ENCODE measurements at regions not wholly inside any gene's neighbourhood (a gene's known extent, or its start where the extent isn't known, plus 50 kb on each side); places are given as distances from the start of the nearest gene placed in this dataset.

DNA sequence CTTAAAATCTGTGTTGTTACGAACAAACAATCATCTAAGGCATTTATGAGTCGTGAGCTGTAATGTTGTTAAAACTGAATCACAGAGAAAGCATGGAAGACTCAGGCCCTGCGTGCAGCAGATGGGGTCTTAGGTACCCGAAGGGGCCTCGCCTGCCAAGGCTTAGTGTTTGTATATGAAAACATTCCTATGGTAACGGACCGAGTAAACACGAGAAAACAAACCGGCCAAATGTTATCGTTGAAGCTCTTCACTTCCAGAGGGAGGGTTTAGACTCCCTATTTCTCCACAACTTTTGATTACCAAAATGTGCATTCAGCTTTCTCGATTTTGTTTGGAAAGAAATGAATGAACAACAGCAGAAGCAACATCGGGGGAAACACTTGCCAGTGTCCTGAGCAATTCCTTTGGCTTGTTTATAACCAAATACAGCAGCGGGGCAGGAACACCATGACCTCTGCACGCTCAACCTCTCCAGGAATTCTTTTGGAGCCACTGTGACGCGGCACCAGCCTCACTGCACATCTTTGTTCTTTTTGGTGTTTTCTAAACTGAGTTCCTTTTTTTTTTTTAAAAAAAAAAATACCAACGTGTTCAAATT, 121.6 kb upstream of the KLF6 start:
- no peak for DNase-seq

DNA sequence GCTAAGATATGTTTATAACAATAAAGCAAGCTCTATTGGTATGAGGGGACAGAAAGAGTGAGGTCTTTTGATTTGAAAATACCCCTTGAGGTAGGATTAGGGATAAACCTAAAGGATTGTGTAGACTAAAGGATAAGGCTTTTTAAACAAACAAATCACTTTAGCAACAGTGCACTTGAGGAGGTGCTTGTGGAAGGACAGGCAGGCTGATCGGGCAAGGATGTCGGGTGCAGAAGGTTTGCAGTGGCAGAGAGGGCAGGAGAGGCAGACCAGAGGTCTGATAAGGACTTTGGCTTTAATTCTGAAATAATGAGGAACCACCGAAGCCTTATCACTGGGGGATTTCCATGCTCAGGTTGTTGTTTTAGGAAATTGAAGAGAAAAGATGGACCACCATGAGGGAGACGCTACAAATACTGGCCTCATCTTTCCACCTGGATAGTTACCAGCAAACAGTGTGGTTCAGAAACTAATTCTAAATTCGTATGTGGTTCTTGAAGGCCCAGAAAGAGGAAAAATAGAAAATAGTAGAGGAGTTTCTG, 119.5 kb upstream of the KLF6 start:
- DNase-seq, result no peak

DNA sequence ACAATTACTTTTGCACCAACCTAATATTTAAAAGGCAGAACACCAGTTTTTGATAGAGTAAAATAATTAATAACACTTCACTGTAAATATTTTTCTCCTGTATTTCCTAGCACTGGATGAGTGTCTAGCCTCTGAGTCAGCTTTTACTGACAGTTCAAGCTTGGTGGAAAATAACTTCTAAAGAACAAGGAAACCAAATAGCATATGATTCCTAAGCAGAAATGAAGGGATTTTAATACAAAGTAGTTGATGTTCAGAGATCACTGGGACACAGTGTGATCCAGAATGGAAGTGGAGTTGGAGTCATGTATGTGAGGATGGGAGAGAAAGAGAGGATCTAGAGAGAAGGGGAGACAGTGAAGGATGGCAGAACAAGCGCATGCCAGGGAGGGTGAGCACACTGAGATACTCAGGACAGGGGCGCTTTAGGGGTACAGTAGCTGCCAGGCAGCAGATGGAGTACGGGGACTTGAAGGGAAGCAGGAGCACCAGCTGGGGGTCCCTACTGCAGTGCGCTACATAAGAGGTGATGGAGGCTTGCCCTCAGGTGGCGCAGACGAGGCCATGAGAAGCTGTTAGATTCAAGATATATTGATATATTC, 117.9 kb upstream of the KLF6 start:
- DNase-seq, result no peak

DNA sequence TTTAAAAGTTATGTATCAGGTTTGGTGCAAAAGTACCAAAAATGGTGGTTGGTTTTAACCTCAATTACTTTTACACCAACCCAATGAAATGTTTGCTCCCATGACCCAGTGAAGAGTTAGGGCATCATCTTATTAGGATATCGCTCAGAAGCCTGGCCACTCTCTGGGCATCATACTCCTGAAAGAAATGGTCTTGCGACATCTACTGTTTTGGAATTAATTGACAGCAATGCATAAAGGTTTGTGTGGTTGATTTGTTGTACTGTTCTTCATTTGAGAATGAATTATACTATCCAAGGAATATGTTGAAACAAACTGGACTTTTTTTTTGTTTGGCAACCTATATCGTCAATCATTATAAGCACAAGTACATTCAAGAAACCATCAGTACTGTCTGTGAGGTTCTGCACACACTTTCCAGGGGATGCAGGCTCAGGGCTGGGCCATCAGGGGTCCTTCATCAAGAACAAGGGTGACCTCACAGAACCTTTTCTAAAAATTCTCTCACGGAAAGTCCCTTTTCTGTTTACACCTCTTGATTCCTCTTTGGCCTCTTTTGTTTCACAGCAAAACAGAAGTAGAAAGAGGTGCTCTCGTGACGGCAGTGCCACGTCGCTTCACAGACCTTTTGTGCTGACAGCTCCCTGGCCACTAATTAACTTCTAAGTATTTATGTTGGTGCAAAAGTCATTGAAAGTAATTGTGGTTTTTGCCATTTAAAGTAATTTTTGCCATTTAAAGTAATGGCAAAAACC, 117.2 kb upstream of the KLF6 start:
- no peak for DNase-seq

DNA sequence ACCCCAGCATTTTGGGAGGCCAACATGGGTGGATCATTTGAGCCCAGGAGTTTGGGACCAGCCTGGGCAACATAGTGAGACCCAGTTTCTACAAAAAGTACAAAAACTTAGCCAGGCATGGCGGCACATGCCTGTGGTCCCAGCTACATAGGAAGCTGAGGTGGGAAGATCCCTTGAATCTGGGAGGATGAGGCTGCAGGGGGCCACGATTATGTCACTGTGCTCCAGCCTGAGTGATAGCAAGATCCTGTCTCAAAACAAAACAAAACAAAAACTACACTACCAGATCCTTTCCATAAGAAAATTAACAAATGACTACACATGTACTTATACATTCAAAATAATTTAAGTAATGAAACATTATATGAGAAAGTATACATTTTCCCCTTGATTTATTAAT, 116.4 kb upstream of the KLF6 start:
- DNase-seq, result no peak

DNA sequence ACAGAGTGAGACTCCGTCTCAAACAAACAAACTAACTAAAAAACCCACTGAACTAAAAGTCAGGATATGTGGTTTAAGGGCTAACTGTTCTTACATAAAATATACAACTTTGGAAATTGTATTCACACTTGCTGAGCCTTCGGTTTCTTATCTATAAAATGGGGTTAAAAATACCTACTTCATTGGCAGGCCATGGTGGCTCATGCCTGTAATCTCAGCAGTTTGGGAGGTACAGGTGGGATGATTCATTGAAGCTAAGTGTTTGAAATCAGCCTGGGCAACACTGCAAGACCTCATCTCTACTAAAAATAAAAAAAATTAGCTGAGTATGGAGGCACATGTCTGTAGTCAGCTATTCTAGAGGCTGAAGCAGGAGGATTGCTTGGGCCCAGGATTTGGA, 115.4 kb upstream of the KLF6 start:
- DNase-seq, result no peak

DNA sequence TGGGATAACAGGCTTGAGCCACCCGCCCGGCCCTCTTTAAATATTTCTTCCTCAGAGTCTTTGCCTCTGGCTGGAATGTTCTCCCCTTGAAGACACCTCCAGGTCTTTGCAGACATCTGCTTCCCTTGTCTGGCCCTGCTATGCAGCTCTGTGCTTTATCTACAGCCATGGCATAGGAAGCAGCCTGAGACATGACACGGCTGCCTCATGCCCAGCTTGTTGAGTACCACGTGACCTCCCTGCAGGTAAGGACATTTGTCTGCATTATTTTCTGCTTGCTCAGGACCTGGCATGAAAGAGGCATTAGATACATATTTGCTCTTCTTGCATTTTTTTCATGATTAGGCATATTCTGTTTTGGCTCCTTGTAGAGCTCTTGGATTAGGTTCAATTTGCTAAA, 113.8 kb upstream of the KLF6 start:
- DNase-seq, result peak; percentile 42

DNA sequence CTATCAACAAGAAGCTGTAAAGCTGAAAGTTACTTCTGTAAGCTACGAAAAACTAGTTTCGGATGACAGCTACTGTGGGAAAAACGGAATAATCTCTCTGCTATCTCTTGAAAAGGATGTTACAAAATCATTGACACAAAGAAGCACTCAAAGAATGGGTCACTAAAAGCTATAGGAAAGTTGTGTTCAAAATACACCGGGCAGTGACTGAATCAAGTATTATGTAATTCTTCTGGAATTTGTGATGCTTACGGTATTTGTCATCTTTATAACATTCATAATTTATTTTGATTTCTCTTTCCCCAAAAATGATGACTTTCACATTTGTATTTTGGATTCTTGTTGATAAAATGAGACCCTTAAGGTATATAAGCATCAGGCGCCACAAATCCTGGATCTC, 112.1 kb upstream of the KLF6 start:
- no peak for DNase-seq

DNA sequence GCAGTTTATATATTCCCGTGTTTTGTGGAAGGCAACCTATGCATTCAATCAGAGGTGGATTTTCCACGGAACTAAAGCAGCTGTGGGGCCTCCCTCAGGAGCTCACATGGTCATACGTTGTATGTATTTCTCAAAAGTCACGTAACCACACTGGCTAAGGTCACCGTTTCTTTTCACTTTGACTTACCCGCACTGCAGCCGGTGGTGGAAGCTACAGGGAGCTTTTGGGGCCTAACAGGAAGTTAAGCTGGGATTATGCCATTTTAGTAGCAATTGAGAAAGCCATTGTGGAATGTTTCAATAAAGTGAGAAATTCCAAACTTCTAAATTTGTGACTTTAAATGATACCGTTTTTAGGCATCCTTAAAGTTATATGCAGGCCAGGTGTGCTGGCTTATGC, 111.2 kb upstream of the KLF6 start:
- DNase-seq, result no peak

DNA sequence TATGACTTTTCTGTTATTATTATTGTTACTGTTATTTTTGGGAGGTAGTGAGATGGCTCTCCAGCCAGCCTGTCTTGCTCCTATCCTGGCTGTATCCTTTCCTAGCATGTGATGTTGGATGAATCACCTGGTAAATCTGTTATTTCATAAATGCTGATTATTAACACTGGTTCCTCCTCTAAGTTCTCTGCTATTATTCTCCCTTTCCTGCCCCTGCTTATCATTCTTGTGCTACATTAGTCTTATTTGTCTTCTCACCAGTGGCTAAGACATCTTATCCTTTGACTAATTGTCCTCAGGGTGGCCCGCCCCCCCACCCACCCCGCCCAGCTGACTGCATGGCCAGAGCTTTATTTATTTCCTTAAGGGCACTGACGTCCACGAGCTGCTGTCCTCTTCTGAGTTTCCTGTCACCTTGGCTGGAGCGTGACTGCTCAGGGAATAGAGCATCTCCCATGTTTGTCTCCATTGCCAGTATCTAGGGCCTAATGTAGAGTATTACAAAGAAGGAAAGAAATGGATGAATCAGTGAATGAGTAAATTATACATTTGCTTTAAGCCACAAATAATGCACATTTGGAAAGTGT, 110.1 kb upstream of the KLF6 start:
- no peak for DNase-seq

DNA sequence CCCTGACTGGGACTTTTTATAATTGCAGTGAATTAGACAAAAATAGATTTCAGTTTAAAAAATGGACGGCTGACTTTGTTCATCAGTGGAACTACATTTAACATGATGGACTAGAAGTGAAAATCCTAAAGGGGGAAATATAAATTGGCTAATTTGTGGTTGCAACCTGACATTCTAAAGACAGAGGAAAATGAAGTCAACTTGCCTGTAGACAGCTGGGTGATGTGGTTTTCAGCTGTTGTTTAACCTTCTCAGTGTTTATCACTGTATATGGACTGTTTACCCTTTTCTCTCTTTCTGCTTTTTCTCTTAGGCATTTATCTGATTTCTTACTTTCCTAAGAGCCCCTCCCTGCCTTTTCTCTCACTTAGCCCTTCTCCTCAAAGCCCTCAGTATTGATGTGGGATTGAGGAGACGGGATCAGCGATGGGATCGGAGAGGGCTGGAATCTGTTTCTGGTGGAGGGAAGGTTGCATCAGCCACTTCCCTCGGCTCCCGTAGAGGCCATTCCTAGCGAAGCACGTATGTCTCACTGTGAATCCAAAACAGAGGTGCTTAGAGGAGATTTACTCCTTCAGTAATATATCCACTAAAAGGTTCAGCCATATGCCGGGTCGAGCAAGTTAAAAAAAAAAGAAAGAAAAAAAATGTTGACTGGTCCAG, 109.0 kb upstream of the KLF6 start:
- DNase-seq, result no peak

DNA sequence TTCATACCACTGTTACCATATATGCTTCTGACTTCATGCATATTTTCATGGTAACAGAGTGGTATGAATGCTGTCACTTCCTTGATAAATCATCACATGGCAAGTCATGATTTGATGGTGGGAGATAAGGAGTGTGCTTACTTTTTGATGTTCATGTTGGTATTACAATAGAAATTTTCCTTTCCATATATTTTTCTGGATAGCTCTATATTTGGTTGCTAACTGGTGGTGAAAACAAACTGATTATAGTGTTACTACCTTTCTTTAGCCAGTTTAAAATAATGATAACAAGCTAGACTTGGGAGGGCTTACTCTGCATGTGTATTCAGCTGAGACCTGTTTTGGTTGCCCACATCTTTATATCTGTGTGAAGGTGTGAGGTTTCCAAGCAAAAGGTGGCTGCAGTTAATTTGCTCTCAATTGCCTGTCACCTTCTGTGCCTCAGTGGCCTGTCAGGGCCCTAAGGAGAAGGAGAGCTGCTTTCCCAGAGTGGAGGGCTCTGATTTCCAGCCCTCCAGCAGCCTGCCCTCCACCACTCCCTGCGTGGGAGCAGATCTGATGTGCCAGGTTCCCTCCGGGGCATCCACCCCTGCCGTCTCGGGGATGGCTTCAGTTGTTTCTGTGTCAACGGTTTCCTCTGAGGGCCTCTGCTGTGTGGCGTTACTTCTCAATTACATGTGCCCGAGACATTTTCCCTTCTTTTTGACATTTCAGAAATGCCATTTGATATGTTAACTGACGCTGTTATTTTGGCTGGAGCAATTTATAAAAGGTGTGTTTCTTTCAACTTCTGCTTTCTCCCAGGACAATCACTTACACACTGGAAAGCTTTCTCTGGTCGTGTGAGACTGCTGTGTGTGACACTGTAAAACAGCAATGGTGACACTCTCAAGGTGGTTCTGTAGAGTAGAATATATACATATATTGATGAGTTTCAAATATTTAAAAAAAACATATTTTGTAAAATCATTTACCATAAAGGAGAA, 107.7 kb upstream of the KLF6 start:
- DNase-seq, result no peak

DNA sequence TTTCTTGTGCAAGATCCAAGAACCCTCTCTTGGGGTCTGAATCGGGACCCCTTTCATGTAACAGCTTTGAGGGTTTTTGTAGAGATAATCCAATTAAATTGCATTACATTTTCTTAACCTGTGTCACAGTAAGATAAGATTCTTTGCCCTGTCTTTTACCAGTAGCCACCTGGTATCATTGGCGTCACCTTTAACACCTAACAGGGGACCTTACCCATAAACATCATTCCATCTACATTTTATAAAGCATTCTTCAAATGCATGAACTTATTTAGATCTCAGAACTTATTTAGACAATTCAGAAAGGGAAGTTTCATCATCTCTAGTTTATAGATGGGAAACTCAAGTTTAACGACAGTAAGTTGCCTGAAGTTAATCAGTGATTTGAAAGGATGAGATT, 106.4 kb upstream of the KLF6 start:
- no peak for DNase-seq

DNA sequence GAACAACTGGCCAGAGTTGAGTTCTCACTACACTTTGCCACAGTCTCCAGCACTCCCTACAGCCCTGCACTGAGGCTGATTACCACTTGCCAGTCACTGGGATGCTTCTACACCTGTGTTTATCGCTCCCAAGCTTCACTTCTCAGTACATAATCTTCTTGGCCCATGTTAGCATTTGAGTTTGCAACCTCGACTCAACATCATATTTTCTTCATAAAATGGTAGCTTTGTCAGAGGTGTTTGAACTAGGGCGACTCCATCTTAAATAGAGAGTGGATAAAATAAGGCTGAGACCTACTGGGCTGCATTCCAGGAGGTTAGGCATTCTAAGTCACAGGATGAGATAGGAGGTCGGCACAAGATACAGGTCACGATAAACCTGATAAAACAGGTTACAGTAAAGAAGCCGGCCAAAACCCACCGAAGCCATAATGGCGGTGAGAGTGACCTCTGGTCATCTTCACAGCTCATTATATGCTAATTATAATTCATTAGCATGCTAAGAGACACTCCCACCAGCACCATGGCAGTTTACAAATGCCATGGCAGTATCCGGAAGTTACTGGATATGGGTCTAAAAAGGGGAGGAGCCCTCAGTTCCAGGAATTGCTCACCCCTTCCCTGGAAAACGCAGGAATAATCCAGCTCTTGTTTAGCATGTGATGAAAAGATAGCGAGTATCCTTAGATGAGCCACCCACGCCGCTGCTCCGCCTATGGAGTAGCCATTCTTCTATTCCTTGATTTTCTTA, 105.8 kb upstream of the KLF6 start:
- DNase-seq, result no peak

DNA sequence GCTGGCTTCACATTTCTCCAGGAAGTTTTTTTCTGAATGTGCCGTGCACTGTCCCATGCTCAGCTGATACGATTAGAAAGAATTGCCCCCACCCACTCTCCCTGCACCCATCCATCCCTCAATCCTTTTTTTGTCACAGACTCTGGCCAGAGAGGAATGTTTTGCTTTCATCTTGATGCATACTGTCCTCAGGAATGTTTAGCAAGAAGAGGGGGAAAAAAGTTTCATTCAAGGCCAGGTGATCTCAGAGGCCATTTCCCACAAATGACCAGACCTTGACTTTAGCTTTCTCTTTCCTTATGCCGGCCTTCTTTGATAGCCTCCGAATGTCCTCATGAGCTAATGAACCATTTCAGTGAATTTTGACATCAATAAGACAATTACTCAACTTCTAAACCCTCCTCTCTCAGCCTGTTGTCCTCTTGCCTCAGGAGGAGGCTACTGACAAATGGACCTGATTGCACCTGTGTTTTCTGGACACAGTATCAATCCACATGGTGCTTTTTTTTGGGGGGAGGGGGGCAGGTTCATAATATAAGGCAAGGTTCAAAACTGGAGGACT, 105.0 kb upstream of the KLF6 start:
- no peak for DNase-seq

DNA sequence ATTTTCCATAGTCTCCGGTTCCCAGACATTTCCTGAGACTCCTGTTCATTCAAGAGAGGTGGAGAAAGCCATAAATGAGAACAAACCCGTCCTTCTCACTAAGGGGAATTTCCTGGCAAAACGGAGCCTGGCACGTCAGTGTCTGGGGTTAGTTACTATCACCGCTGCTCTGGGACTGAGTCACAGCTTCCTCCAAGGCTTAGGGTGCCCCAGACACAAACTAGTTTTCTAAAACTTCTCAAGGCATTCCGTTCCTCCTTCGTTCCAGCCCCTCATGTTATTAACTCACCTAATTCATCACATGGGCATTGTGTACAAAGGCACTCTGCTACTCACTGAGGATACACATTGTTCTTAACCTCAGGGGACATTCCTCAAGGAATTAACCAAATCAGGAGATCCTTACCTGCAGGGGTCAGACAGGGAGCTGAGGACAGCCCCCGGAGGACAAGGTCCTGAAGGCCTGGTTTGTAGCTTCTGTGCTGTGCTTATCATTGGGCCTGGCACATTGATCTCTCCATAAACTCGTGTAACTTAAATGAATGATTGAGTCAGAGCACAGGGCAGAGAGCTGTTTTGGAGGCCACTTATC, 103.0 kb upstream of the KLF6 start:
- DNase-seq, result no peak

DNA sequence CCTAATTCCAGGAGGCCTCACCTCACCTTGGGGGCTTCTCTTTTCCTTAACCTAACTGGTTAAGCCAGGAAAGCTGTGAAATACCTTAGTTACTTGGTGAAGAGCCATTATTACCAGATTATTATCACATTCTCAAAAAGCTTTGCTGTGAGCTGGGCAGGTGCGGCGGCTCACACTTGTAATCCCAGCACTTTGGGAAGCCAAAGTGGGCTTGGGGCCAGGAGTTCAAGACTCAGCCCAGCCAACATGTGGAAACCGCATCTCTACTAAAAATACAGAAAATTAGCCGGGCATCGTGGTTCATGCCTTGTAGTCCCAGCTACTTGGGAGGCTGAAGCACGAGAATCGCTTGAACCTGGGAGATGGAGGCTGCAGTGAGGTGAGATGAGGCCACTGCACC, 102.4 kb upstream of the KLF6 start:
- DNase-seq, result no peak

DNA sequence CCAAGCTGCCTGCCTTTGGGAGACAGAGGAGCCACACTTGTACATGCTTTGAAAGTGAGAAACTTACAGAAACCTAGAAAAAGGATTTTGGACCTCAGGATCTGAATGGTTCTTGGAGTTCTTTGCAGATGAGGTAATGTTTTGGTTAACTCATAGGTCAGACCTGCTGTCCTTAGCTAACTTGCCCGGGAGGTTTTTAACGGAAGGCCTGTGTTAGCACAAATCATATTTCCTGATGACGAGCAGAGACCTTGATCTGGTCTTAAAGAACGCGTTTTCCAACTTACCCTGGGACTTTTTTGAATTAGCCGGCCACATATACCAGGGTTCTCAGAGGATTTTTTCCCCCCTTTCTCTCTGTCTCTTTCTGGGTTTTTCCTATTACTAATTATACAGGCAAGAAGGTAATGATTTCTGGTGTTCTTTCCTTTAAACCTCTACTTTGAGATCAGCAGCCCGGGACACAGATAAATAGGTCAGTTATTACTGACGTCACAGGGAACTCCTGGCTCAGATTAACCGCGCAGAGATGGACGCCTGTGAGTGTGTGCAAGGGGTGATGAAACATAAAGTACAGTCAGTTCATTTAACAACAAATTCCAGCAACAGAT, 101.7 kb upstream of the KLF6 start:
- no peak for DNase-seq

DNA sequence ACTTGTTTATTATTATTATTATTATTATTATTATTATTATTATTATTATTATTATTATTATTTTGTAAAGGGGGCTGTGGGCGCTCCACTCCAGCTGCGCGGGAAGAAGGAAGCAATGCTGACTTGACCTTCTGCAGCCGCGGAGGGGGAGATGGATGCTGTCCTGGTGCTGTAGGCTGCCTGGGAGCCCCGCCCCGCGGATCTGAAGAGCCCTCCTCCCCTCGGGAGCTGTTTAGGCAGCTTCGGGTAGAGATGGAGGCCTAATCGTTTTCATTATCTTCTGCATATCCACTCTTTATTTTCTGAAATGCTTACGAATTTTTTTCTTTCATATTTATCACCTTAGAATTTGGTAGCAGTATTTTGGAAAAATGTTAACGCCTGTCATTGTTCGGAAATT, 101.2 kb upstream of the KLF6 start:
- DNase-seq, result no peak

DNA sequence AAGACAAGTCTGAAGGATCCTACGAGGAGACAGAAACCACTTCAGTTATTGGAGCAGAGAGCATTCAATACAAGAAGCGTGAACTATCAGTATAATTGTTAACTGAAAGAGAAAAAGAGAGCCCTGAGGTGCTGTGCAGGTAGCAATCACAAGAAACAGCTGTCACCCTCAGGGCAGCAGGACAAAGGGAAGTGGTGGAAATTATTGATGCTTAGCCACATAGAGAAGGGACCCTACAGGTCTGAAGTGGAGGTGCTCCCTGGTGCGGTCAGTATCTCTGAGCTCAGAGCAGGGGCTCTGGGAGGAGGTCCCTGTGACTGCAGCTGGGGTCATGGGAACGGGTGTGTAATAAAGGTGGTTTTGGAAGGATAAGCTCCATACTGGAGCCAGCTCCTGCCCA, 97.8 kb upstream of the KLF6 start:
- no peak for DNase-seq
